HepG2 (cell line): ENCODE measurements at regions not wholly inside any gene's neighbourhood (a gene's known extent, or its start where the extent isn't known, plus 50 kb on each side); places are given as distances from the start of the nearest gene placed in this dataset.

ENCODE experiments used
- ATAC-seq: fragments of 200-7000 bp; cut with Tn5 transposase; 3 replicates; pipeline ENCODE4 v1.9.1; 2020; ENCODE audit warnings: mild to moderate bottlenecking, moderate library complexity
- BruUV-seq: library from RNA; stranded (reverse); fragments of 400-500 nt; replicated peaks from 2 replicates; lab custom pipeline; 2021; lab: Mats Ljungman, UMichigan
- CTCF ChIA-PET: fragments of 300-600 bp; formaldehyde crosslinking; extraction: SDS; loops from one replicate; lab custom pipeline; 2021; ENCODE audit warnings: low total read pairs, inconsistent platforms, low intra/inter-chr PET ratio; lab: Yijun Ruan, JAX
- POLR2A ChIA-PET: fragments of 350-600 bp; sonication (Branson Sonifier 250); formaldehyde crosslinking; loops from one replicate; lab custom pipeline; 2020; ENCODE audit warnings: antibody characterized with exemption, inconsistent platforms; lab: Yijun Ruan, JAX
- DNase-seq: peaks from one replicate; pipeline ENCODE4 v3.0.0-alpha.2; 2015; ENCODE audit warnings: low spot score
- FAIRE-seq: peaks from 3 replicates; lab custom pipeline; 2011; peaks lifted over from hg19 to GRCh38; lab: Jason Lieb, UNC
- H2AFZ ChIP-seq: one replicate; pipeline ENCODE4 v1.6.1; 2011; ENCODE audit warnings: low read length, inconsistent platforms
- H3K27ac ChIP-seq: fragments of 300-600 bp; 3 replicates; pipeline ENCODE4 v1.8.0; 2011; ENCODE audit warnings: mixed run types, mild to moderate bottlenecking, mixed read lengths, low read length, inconsistent platforms; ENCODE audit not compliant: insufficient read depth; ENCODE audit errors: extremely low read length
- H3K27me3 ChIP-seq, 2 experiments: fragments of 200-600 bp in 1 of 2; 2 replicates in 1 of 2; 3 replicates in 1 of 2; pipeline versions ENCODE4 v1.6.0 to v1.8.0; 2011; ENCODE audit warnings: low read length in 2 of 2, mild to moderate bottlenecking in 2 of 2, moderate library complexity in 2 of 2, inconsistent platforms in 1 of 2; ENCODE audit not compliant: insufficient read depth in 2 of 2, control insufficient read depth in 1 of 2
- H3K36me3 ChIP-seq, 2 experiments: fragments of 200-600 bp in 1 of 2; replicated peaks in 1 of 2; 2 replicates in 1 of 2; 3 replicates in 1 of 2; pipeline versions ENCODE4 v1.5.1 to v1.8.0; 2011; ENCODE audit warnings: low read length in 2 of 2, inconsistent platforms in 1 of 2; ENCODE audit not compliant: insufficient read depth in 2 of 2, control insufficient read depth in 1 of 2
- H3K4me1 ChIP-seq: 2 replicates; pipeline ENCODE4 v1.5.1; 2012; ENCODE audit warnings: low read length, inconsistent platforms; ENCODE audit not compliant: insufficient read depth
- H3K4me2 ChIP-seq: 2 replicates; pipeline ENCODE4 v1.6.0; 2011; ENCODE audit warnings: low read depth, low read length, inconsistent platforms
- H3K4me3 ChIP-seq, 3 experiments: fragments of 200-600 bp in 1 of 3; sonication (generic), shearing (Covaris generic) in 1 of 3; replicated peaks in 1 of 3; 2 replicates each; pipeline ENCODE4 v1.5.1; 2011 to 2016; ENCODE audit warnings: low read length in 3 of 3, inconsistent platforms in 2 of 3, low read depth in 2 of 3, mild to moderate bottlenecking in 2 of 3, control low read depth in 1 of 3, mixed read lengths in 1 of 3; ENCODE audit not compliant: insufficient read depth in 1 of 3
- H3K79me2 ChIP-seq: one replicate; pipeline ENCODE4 v1.6.1; 2011; ENCODE audit warnings: low read length, inconsistent platforms; ENCODE audit not compliant: insufficient read depth
- H3K9ac ChIP-seq: 2 replicates; pipeline ENCODE4 v1.6.0; 2011; ENCODE audit warnings: mild to moderate bottlenecking, low read depth, low read length, inconsistent platforms; ENCODE audit not compliant: insufficient read depth
- H3K9me3 ChIP-seq: 2 replicates; pipeline ENCODE4 v1.5.1; 2012; ENCODE audit warnings: mild to moderate bottlenecking, low read length
- H4K20me1 ChIP-seq: 2 replicates; pipeline ENCODE4 v1.6.0; 2011; ENCODE audit warnings: inconsistent platforms, mild to moderate bottlenecking, low read length, moderate library complexity; ENCODE audit not compliant: insufficient read depth
- ATF7 ChIP-seq, 2 experiments: fragments of 450-650 bp in 1 of 2; sonication (generic) in 1 of 2; formaldehyde crosslinking in 1 of 2; IDR thresholded peaks; 2 replicates each; pipeline versions ENCODE4 v1.4.0 to v1.6.1; 2016 to 2020; ENCODE audit warnings: antibody characterized with exemption in 1 of 2, mild to moderate bottlenecking in 1 of 2, missing genetic modification reagents in 1 of 2
- FOXM1 ChIP-seq: sonication (generic); formaldehyde crosslinking; IDR thresholded peaks from 2 replicates; pipeline ENCODE4 v1.5.0; 2020; ENCODE audit warnings: missing genetic modification reagents
- MIER2 ChIP-seq: IDR thresholded peaks from 2 replicates; pipeline ENCODE4 v1.6.1; 2016; ENCODE audit warnings: missing biosample characterization, missing genetic modification reagents
- MTA3 ChIP-seq: sonication (generic); formaldehyde crosslinking; IDR thresholded peaks from 2 replicates; pipeline ENCODE4 v1.4.0; 2020; ENCODE audit warnings: missing genetic modification reagents
- ZEB1 ChIP-seq: IDR thresholded peaks from 2 replicates; pipeline ENCODE4 v1.6.1; 2012; ENCODE audit warnings: mild to moderate bottlenecking, low read depth, inconsistent platforms; ENCODE audit not compliant: insufficient replicate concordance
- ZNF12 ChIP-seq: sonication (generic); formaldehyde crosslinking; IDR thresholded peaks from 2 replicates; pipeline ENCODE4 v1.5.0; 2020; ENCODE audit warnings: missing genetic modification reagents
- ZNF350 ChIP-seq: sonication (generic); formaldehyde crosslinking; IDR thresholded peaks from 2 replicates; pipeline ENCODE4 v1.4.0; 2020; ENCODE audit warnings: mild to moderate bottlenecking, low read depth, missing genetic modification reagents, borderline replicate concordance
- ZNF432 ChIP-seq: sonication (generic); formaldehyde crosslinking; IDR thresholded peaks from 2 replicates; pipeline ENCODE4 v1.5.0; 2020; ENCODE audit warnings: missing genetic modification reagents, mild to moderate bottlenecking, borderline replicate concordance
- ZNF841 ChIP-seq: sonication (generic); formaldehyde crosslinking; IDR thresholded peaks from 2 replicates; pipeline ENCODE4 v1.8.1; 2023; ENCODE audit warnings: missing genetic modification reagents, borderline replicate concordance
- WGBS: methylation state at CpG from one replicate; pipeline ENCODE4 v1.1.6; 2017; ENCODE audit warnings: low lambda C conversion rate; 5-methylcytosine and 5-hydroxymethylcytosine counted together
- in situ Hi-C: cut with HindIII; loops from 2 replicates; pipeline ENCODE4 v1.10.0; 2017; ENCODE audit warnings: low pct_unique_long_range_greater_than_20kb; ENCODE audit not compliant: extremely low pct_ligation_motif_present
- intact Hi-C: fragments of 100-400 bp; cut with micrococcal nuclease; formaldehyde crosslinking; loops from one replicate; pipeline ENCODE4 v1.10.0; 2022; ENCODE audit not compliant: unreplicated experiment
- TF ChIP-seq, protein P1 (sequence below): IDR thresholded peaks from 2 replicates; pipeline ENCODE4 v1.6.1; 2016; ENCODE audit warnings: mild to moderate bottlenecking
- TF ChIP-seq, protein P2 (sequence below): sonication (generic); formaldehyde crosslinking; IDR thresholded peaks from 2 replicates; pipeline ENCODE4 v1.4.0; 2020; ENCODE audit warnings: mild to moderate bottlenecking, missing genetic modification reagents
- TF ChIP-seq, protein P3 (sequence below): sonication (generic); formaldehyde crosslinking; IDR thresholded peaks from 2 replicates; pipeline ENCODE4 v1.4.0; 2020; ENCODE audit warnings: missing genetic modification reagents, borderline replicate concordance

DNA sequence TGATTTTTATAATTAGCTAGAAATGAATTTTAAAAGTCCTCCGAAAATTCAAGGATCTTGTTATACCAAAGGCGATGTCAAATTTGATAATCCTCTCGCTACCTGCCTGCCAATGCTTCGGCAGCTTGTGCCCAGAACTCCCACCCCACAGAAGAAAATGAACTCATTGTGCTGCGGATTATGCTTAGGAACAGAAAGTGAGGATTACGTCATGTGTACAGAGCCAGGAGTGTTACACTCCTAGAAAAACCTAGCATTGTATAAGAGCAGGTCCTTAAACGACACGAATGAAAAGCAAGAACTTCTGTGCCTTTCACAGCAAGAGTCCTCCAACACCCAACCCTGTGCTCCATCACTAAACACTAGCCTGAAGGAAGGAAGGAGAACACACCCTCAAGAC, 168.3 kb downstream of the RNF152 start:
- Histone ChIP-seq H2AFZ (no peak overlapping the region), H3K36me3 (no peaks in the 10 kb centered on the region)
- no TSS peak for BruUV-seq
- WGBS: 40% methylated on average over 8 of the region's 8 CpGs
- in situ Hi-C loops (no loop called here), intact Hi-C loops (no loop called here)
- POLR2A ChIA-PET: no interaction called here
- ATAC-seq: no peak
- TF ChIP-seq ATF7 (IDR thresholded peaks at IDR 0.05) (peak; percentile 89), ATF7 (CRISPR knock-in tag; IDR thresholded peaks at IDR 0.05) (no peak), FOXM1 (CRISPR knock-in tag) (no peak)
- TF ChIP-seq, all 625 proteins: peak for 1
- CTCF ChIA-PET: no interaction called here
- Histone ChIP-seq H3K27ac (no peak overlapping the region), H3K4me3 (no peak overlapping the region), H3K4me1 (no peaks in the 10 kb centered on the region), H3K9ac (no peak overlapping the region), H4K20me1 (no peaks in the 10 kb centered on the region), H3K4me2 (no peak overlapping the region), H3K27me3 (no peaks in the 10 kb centered on the region), H3K9me3 (no peaks in the 10 kb centered on the region), H3K79me2 (no peaks in the 10 kb centered on the region)
- FAIRE-seq: no peak
- DNase-seq: no peak

- Histone ChIP-seq H3K4me2 (no peak overlapping the region), H3K9me3 (no peaks in the 10 kb centered on the region), H3K27ac (no peak overlapping the region), H4K20me1 (no peaks in the 10 kb centered on the region), H3K36me3 (no peaks in the 10 kb centered on the region), H3K4me1 (no peaks in the 10 kb centered on the region), H3K9ac (no peak overlapping the region), H3K27me3 (no peaks in the 10 kb centered on the region), H3K79me2 (no peaks in the 10 kb centered on the region), H3K4me3 (no peak overlapping the region), H2AFZ (no peak overlapping the region)
- no peak for DNase-seq
- intact Hi-C loops: no loop called here
- CTCF ChIA-PET: no interaction called here
- FAIRE-seq: no peak
- in situ Hi-C loops: no loop called here
- WGBS: 14% methylated on average over 2 of the region's 2 CpGs
- POLR2A ChIA-PET: no interaction called here
- BruUV-seq: no TSS peak
- no peak for ATAC-seq
- TF ChIP-seq ZEB1 (no peak), ZNF432 (CRISPR knock-in tag) (no peak), MIER2 (CRISPR knock-in tag) (no peak), ZNF841 (CRISPR knock-in tag) (no peak), MTA3 (CRISPR knock-in tag) (no peak), ZNF350 (no peak), ZNF12 (no peak)
- TF ChIP-seq, protein P1, sequence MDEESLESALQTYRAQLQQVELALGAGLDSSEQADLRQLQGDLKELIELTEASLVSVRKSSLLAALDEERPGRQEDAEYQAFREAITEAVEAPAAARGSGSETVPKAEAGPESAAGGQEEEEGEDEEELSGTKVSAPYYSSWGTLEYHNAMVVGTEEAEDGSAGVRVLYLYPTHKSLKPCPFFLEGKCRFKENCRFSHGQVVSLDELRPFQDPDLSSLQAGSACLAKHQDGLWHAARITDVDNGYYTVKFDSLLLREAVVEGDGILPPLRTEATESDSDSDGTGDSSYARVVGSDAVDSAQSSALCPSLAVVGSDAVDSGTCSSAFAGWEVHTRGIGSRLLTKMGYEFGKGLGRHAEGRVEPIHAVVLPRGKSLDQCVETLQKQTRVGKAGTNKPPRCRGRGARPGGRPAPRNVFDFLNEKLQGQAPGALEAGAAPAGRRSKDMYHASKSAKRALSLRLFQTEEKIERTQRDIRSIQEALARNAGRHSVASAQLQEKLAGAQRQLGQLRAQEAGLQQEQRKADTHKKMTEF (CRISPR knock-in tag): no peak
- TF ChIP-seq, protein P2, sequence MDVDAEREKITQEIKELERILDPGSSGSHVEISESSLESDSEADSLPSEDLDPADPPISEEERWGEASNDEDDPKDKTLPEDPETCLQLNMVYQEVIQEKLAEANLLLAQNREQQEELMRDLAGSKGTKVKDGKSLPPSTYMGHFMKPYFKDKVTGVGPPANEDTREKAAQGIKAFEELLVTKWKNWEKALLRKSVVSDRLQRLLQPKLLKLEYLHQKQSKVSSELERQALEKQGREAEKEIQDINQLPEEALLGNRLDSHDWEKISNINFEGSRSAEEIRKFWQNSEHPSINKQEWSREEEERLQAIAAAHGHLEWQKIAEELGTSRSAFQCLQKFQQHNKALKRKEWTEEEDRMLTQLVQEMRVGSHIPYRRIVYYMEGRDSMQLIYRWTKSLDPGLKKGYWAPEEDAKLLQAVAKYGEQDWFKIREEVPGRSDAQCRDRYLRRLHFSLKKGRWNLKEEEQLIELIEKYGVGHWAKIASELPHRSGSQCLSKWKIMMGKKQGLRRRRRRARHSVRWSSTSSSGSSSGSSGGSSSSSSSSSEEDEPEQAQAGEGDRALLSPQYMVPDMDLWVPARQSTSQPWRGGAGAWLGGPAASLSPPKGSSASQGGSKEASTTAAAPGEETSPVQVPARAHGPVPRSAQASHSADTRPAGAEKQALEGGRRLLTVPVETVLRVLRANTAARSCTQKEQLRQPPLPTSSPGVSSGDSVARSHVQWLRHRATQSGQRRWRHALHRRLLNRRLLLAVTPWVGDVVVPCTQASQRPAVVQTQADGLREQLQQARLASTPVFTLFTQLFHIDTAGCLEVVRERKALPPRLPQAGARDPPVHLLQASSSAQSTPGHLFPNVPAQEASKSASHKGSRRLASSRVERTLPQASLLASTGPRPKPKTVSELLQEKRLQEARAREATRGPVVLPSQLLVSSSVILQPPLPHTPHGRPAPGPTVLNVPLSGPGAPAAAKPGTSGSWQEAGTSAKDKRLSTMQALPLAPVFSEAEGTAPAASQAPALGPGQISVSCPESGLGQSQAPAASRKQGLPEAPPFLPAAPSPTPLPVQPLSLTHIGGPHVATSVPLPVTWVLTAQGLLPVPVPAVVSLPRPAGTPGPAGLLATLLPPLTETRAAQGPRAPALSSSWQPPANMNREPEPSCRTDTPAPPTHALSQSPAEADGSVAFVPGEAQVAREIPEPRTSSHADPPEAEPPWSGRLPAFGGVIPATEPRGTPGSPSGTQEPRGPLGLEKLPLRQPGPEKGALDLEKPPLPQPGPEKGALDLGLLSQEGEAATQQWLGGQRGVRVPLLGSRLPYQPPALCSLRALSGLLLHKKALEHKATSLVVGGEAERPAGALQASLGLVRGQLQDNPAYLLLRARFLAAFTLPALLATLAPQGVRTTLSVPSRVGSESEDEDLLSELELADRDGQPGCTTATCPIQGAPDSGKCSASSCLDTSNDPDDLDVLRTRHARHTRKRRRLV (CRISPR knock-in tag): no peak
- TF ChIP-seq, protein P3, sequence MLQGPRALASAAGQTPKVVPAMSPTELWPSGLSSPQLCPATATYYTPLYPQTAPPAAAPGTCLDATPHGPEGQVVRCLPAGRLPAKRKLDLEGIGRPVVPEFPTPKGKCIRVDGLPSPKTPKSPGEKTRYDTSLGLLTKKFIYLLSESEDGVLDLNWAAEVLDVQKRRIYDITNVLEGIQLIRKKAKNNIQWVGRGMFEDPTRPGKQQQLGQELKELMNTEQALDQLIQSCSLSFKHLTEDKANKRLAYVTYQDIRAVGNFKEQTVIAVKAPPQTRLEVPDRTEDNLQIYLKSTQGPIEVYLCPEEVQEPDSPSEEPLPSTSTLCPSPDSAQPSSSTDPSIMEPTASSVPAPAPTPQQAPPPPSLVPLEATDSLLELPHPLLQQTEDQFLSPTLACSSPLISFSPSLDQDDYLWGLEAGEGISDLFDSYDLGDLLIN (CRISPR knock-in tag): no peak
Observed at GRCh38 chr18:61722247-61722646, 170.6 kb downstream of the RNF152 start.
